ENCODE measurements at regions not wholly inside any gene's neighbourhood (a gene's known extent, or its start where the extent isn't known, plus 50 kb on each side); places are given as distances from the start of the nearest gene placed in this dataset.

GRCh38 chr4:24476282-24476681, 108.1 kb downstream of the DHX15 start:
- TF ChIP-seq CTCF (IDR thresholded peaks at IDR 0.05; ENCODE audit: extremely low read depth, insufficient read depth, missing control alignments), result peak; percentile 44
- DNase-seq (ENCODE audit: low spot score), result peak; percentile 63
- in situ Hi-C loops (cut with MboI; ENCODE audit: low pct_unique_long_range_greater_than_20kb, low sequenced_read_pairs, unreplicated experiment), result loop anchor here (25.0 kb wide), 1 partner anchor 511 kb away; no protein-coding TSS in a partner anchor

GRCh38 chr4:24475756-24476155, 108.6 kb downstream of the DHX15 start:
- in situ Hi-C loops (cut with MboI; ENCODE audit: low pct_unique_long_range_greater_than_20kb, low sequenced_read_pairs, unreplicated experiment), result loop anchor here (25.0 kb wide), 1 partner anchor 512 kb away; no protein-coding TSS in a partner anchor
- DNase-seq (ENCODE audit: low spot score), result no peak
- TF ChIP-seq CTCF (IDR thresholded peaks at IDR 0.05; ENCODE audit: extremely low read depth, insufficient read depth, missing control alignments), result no peak

- peak; percentile 42 for DNase-seq (ENCODE audit: low spot score)
- in situ Hi-C loops (cut with MboI; ENCODE audit: low pct_unique_long_range_greater_than_20kb, low sequenced_read_pairs, unreplicated experiment), result no loop called here
- no peak for TF ChIP-seq CTCF (IDR thresholded peaks at IDR 0.05; ENCODE audit: extremely low read depth, insufficient read depth, missing control alignments)
Observed at GRCh38 chr4:24473309-24473721, 111.0 kb downstream of the DHX15 start.

- in situ Hi-C loops (cut with MboI; ENCODE audit: low pct_unique_long_range_greater_than_20kb, low sequenced_read_pairs, unreplicated experiment), result no loop called here
- TF ChIP-seq CTCF (IDR thresholded peaks at IDR 0.05; ENCODE audit: extremely low read depth, insufficient read depth, missing control alignments), result peak; percentile 74
- DNase-seq (ENCODE audit: low spot score), result peak; percentile 91
Observed at GRCh38 chr4:24472514-24473308, 111.6 kb downstream of the DHX15 start.

GRCh38 chr4:24472161-24472510, 112.2 kb downstream of the DHX15 start:
- in situ Hi-C loops (cut with MboI; ENCODE audit: low pct_unique_long_range_greater_than_20kb, low sequenced_read_pairs, unreplicated experiment), result no loop called here
- TF ChIP-seq CTCF (IDR thresholded peaks at IDR 0.05; ENCODE audit: extremely low read depth, insufficient read depth, missing control alignments), result no peak
- no peak for DNase-seq (ENCODE audit: low spot score)

GRCh38 chr4:24471486-24472160, 112.7 kb downstream of the DHX15 start:
- DNase-seq (ENCODE audit: low spot score), result peak; percentile 63
- in situ Hi-C loops (cut with MboI; ENCODE audit: low pct_unique_long_range_greater_than_20kb, low sequenced_read_pairs, unreplicated experiment), result no loop called here
- no peak for TF ChIP-seq CTCF (IDR thresholded peaks at IDR 0.05; ENCODE audit: extremely low read depth, insufficient read depth, missing control alignments)
